Glutamatergic neuron (in vitro differentiated cells): ENCODE measurements at regions not wholly inside any gene's neighbourhood (a gene's known extent, or its start where the extent isn't known, plus 50 kb on each side); places are given as distances from the start of the nearest gene placed in this dataset.

Experiments used
- DNase-seq: peaks from one replicate; pipeline ENCODE4 v3.0.0; 2022
- H3K27ac Mint-ChIP-seq: one replicate; pipeline ENCODE4 v1.8.0; 2020; ENCODE audit warnings: mild to moderate bottlenecking, mixed read lengths, inconsistent platforms; ENCODE audit not compliant: unreplicated experiment
- H3K27me3 Mint-ChIP-seq: one replicate; pipeline ENCODE4 v1.8.0; 2020; ENCODE audit warnings: mild to moderate bottlenecking, moderate library complexity, mixed read lengths, inconsistent platforms; ENCODE audit not compliant: unreplicated experiment
- H3K36me3 Mint-ChIP-seq: one replicate; pipeline ENCODE4 v1.8.0; 2020; ENCODE audit warnings: mild to moderate bottlenecking, mixed read lengths, inconsistent platforms; ENCODE audit not compliant: unreplicated experiment
- H3K4me1 Mint-ChIP-seq: one replicate; pipeline ENCODE4 v1.8.0; 2020; ENCODE audit warnings: mild to moderate bottlenecking, low read depth, mixed read lengths, inconsistent platforms; ENCODE audit not compliant: unreplicated experiment
- H3K4me3 Mint-ChIP-seq: one replicate; pipeline ENCODE4 v1.8.0; 2020; ENCODE audit warnings: mild to moderate bottlenecking, mixed read lengths, inconsistent platforms; ENCODE audit not compliant: unreplicated experiment
- H3K9me3 Mint-ChIP-seq: one replicate; pipeline ENCODE4 v1.8.0; 2020; ENCODE audit warnings: mild to moderate bottlenecking, moderate library complexity, mixed read lengths, inconsistent platforms; ENCODE audit not compliant: unreplicated experiment
- CTCF ChIP-seq: fragments of 200-600 bp; sonication (generic); IDR thresholded peaks from one replicate; pipeline ENCODE4 v1.5.0; 2021; ENCODE audit not compliant: partially characterized antibody, unreplicated experiment

GRCh38 chrX:39638526-39638925 is 459.2 kb downstream of the BCOR start:
- Mint-ChIP-seq H3K36me3 (no peaks in the 10 kb centered on the region), H3K4me1 (peaks cover 1% of the 10 kb centered on the region), H3K27ac (no peak overlapping the region), H3K27me3 (no peaks in the 10 kb centered on the region), H3K9me3 (peaks cover 2% of the 10 kb centered on the region), H3K4me3 (no peak overlapping the region)
- no peak for DNase-seq
- no peak for TF ChIP-seq CTCF

DNA sequence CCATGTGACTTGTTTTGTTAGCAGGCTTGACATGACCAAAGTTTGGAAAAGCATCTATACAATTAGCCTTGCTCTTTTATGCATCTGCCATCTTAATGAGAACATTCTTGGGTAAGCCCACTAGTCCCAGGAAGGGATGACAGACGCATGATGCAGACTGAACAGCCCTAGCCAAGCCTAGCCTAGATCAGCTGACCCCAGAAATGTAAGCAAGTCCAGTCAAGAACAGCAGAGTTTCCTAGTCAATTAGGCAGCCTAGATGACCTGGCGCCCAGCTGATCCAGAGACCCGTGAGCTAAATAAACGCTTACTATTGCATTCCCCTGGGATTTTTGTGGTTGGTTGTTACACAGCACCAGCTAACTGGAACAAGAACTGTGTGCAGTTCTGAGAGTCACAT is 457.9 kb downstream of the BCOR start:
- H3K4me1 Mint-ChIP-seq = no peaks in the 10 kb centered on the region
- no peak overlapping the region for H3K27ac Mint-ChIP-seq
- H3K9me3 Mint-ChIP-seq = peaks cover 2% of the 10 kb centered on the region
- no peaks in the 10 kb centered on the region for H3K36me3 Mint-ChIP-seq
- H3K27me3 Mint-ChIP-seq = no peaks in the 10 kb centered on the region
- DNase-seq = no peak
- H3K4me3 Mint-ChIP-seq = no peak overlapping the region
- no peak for TF ChIP-seq CTCF

- no peak for DNase-seq
- Mint-ChIP-seq H3K4me3 (no peak overlapping the region), H3K27me3 (no peaks in the 10 kb centered on the region), H3K9me3 (peaks cover 2% of the 10 kb centered on the region), H3K4me1 (peaks cover 2% of the 10 kb centered on the region), H3K36me3 (no peaks in the 10 kb centered on the region), H3K27ac (no peak overlapping the region)
- TF ChIP-seq CTCF = no peak
Measured at GRCh38 chrX:39640866-39641265, 456.9 kb downstream of the BCOR start.

DNA sequence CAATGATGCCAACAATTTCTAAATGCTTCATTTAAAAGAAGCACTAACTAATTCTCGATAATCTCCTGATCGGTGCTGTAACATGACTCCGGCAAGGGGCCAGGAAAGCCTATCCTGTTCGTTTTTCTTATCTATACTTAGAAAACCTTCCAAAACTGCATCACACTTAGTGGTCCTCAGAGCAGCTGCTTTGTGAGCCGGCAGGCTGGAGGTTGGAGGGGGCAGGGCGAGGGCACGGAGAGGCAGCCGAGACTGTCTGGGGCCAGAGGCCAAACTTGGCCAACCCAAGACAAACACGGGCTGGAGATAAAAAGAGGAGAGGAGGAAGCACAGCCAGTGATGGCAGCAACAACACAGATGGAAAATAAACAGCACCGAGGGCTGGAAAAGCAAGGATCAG is 455.7 kb downstream of the BCOR start:
- no peak for DNase-seq
- peaks cover 2% of the 10 kb centered on the region for H3K4me1 Mint-ChIP-seq
- H3K27me3 Mint-ChIP-seq = no peaks in the 10 kb centered on the region
- H3K36me3 Mint-ChIP-seq = no peaks in the 10 kb centered on the region
- H3K27ac Mint-ChIP-seq = no peak overlapping the region
- no peak for TF ChIP-seq CTCF
- peaks cover 2% of the 10 kb centered on the region for H3K9me3 Mint-ChIP-seq
- H3K4me3 Mint-ChIP-seq = no peak overlapping the region

DNA sequence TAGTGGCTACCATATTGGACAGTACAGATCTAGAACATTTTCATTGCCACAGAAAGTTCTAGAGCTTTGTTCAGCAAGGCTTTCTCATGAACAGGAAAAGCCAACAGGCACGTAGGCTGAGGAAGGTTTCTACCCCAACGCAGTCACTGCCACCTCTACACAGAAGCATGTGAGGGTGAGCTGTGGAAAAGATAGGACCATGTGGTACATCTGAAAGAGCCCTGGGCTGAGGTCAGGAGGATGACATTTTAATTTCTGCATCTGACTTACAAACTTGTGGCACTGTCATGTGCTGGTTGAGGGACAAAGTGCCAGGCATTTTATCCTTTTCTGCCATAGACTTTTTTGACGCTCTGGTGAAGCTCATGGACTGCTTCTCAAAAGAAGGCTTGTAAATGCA is 454.2 kb downstream of the BCOR start:
- peaks cover 2% of the 10 kb centered on the region for H3K9me3 Mint-ChIP-seq
- peaks cover 2% of the 10 kb centered on the region for H3K4me1 Mint-ChIP-seq
- no peak for DNase-seq
- H3K4me3 Mint-ChIP-seq = no peak overlapping the region
- H3K36me3 Mint-ChIP-seq = no peaks in the 10 kb centered on the region
- H3K27me3 Mint-ChIP-seq = no peaks in the 10 kb centered on the region
- no peak overlapping the region for H3K27ac Mint-ChIP-seq
- TF ChIP-seq CTCF = no peak
